VCaP (cell line): ENCODE measurements at regions not wholly inside any gene's neighbourhood (a gene's known extent, or its start where the extent isn't known, plus 50 kb on each side); places are given as distances from the start of the nearest gene placed in this dataset.

Experiments used
- H3K27ac ChIP-seq: fragments of 450-650 bp; 2 replicates; pipeline ENCODE4 v1.5.1; 2017
- TF ChIP-seq, protein P1 (sequence below): fragments of 450-650 bp; conservative IDR thresholded peaks from 2 replicates; pipeline ENCODE4 v1.5.1; 2017; ENCODE audit warnings: mild to moderate bottlenecking, moderate library complexity

DNA sequence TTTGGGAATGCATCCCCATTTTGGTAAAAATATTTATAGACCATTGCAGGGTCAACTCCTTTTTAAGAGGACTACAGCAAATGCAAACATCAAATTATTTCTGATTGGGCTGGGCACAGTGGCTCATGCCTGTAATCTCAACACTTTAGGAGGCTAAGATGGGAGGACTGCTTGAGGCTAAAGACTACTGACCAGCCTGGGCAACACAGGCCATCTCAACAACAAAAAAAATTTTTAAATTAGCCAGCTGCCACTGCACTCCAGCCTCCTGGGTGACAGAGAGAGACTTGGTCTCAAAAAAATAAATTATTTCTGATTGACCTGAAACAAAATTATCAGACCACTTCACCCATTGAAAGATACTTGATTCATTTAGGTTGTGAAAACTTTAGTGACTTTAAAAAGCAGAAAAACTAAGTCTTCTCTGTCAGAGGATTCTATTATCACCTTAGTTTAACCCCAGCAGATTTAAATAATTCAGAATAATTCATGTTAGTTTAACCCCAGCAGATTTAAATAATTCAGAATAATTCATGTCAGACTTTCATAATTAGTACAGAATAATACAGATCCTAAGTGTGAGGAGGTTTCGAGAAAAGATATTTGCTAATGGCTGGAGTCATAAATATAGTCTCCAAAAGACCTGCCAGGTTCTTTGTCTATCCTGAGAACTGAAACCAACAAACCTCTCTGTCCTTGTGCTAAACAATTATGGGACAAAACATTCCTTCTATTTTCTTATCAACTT lies 183.6 kb upstream of the STT3B start:
- H3K27ac ChIP-seq, result no peak overlapping the region
- TF ChIP-seq, protein P1, sequence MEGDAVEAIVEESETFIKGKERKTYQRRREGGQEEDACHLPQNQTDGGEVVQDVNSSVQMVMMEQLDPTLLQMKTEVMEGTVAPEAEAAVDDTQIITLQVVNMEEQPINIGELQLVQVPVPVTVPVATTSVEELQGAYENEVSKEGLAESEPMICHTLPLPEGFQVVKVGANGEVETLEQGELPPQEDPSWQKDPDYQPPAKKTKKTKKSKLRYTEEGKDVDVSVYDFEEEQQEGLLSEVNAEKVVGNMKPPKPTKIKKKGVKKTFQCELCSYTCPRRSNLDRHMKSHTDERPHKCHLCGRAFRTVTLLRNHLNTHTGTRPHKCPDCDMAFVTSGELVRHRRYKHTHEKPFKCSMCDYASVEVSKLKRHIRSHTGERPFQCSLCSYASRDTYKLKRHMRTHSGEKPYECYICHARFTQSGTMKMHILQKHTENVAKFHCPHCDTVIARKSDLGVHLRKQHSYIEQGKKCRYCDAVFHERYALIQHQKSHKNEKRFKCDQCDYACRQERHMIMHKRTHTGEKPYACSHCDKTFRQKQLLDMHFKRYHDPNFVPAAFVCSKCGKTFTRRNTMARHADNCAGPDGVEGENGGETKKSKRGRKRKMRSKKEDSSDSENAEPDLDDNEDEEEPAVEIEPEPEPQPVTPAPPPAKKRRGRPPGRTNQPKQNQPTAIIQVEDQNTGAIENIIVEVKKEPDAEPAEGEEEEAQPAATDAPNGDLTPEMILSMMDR, result no peak

DNA sequence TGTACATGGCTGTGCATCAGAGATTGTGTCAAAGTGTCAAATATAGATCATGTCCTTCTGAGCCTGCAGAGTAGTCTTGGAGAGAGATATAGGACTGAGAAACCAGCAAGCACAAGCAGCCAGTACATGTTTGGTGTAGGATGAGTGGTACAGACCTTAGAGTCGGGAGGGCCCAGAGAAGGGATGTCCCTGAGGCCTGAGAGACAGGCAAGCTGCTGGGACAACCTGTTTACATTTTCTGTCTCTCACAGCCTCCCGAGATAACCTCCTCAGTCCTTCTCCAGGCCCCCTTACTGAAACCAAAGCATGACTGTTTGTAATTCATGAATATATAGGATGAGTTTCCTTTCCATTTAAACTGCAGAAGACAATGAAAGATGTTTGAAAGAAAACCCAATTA lies 182.4 kb upstream of the STT3B start:
- TF ChIP-seq, protein P1, result no peak
- H3K27ac ChIP-seq, result no peak overlapping the region

DNA sequence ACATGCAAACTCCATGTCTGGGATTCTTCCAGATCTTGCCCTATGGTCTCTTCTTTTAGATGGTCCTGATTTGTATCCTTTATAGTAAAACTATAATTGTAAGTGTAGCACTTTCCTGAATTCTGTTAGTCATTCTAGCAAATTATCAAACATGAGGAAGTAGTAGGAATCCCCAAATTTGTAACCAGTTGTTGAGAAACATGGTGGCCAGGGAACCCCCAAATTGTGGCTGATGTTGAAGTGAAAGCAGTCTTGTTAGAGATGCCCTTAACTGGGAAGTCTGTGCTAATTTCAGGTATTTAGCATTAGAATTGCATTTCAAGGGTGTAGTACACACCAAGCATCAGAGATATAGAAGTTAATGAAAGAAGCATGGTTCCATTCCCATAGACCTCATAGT lies 180.4 kb upstream of the STT3B start:
- H3K27ac ChIP-seq, result no peak overlapping the region
- TF ChIP-seq, protein P1, result no peak

DNA sequence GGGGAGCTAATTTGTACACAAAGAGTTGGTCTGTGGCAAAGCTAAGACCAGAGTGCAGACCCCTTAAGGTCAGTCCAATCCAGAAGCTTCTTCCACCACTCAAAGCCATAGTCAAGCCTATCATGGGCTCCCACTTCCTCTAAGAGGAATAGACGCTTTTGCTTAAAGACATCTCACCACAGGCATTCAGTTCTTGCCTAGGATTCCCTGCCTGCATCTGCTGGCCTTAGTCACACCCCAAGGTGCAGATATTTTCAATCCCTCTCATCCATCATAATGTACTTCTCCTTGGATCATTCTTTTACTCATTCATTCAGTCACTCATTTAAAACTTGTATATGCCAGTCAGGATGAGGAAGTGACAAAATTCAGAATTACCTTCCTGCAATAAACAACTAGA lies 179.6 kb upstream of the STT3B start:
- no peak overlapping the region for H3K27ac ChIP-seq
- TF ChIP-seq, protein P1, result no peak

DNA sequence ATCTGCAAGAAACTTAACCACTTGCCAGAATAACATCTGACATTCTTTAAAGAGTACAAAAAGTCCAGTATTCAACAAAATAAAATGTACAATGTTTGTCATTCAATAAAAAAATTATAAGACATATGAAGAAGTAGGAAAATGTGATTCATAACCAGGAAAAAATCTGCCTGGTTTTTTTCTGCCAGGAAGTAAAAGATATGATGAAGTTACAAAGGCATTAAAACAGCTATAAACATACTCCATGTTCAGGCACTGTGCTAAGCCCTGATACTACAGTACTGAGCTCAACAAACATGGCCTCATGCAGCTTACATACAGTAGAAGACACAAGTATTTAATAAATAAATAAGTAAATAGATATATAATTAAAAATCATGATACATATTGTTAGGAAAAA lies 178.4 kb upstream of the STT3B start:
- no peak overlapping the region for H3K27ac ChIP-seq
- TF ChIP-seq, protein P1, result no peak

DNA sequence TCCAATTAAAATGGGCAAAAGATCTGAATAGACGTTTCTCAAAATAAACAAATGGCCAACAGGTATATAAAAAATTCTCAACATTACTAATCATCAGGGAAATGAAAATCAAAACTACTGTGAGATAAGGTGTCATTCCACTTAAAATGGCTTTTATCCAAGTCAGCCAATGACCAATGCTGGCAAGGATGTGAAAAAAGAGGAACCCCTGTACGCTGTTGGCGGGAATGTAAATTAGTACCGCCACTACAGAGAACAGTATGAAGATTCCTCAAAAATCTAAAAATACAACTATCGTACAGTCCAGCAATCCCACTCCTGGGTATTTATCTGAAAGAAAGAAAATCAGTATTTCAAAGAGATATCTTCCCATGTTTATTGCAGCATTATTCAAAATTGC lies 176.9 kb upstream of the STT3B start:
- no peak overlapping the region for H3K27ac ChIP-seq
- TF ChIP-seq, protein P1, result no peak

DNA sequence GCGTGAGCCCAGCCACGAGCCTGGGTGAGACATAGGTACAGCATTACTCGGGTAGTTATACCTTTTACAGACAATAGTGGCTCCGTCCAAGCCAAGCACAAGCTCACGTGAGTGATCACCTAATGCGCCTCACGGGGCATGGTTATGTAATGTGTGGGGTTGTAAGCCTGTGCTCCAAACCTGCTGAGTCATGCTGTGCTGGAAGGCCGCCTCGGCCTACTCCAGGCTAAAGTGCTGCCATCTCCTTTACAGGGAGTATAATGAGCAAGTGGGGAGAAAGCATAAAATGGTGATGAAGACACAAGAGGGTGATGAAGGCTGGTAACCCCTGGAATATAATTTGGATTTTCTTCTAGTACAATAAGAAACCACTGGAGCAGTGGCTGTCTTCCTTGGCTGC lies 175.8 kb upstream of the STT3B start:
- TF ChIP-seq, protein P1, result no peak
- no peak overlapping the region for H3K27ac ChIP-seq
